A549 (cell line): ENCODE measurements at regions not wholly inside any gene's neighbourhood (a gene's known extent, or its start where the extent isn't known, plus 50 kb on each side); places are given as distances from the start of the nearest gene placed in this dataset.
A peak's percentile ranks its signal among the peaks of the same experiment; 100 is the strongest.

Experiments
- ATAC-seq, 2 experiments: fragments of 200-7000 bp in 1 of 2; fragments of >200 bp in 1 of 2; cut with Nextera tagmentation in 1 of 2; cut with Tn5 transposase in 1 of 2; 3 replicates each; pipeline versions ENCODE4 v1.8.0 to v1.9.1; 2018 to 2020; ENCODE audit warnings: mild to moderate bottlenecking in 1 of 2, moderate library complexity in 1 of 2
- CTCF ChIA-PET: fragments of 300-600 bp; sonication (Branson Sonifier 250); formaldehyde crosslinking; extraction: SDS; loops from one replicate; lab custom pipeline; 2021; ENCODE audit warnings: antibody characterized with exemption, inconsistent platforms; lab: Yijun Ruan, JAX
- POLR2A ChIA-PET: fragments of 350-600 bp; formaldehyde crosslinking; extraction: SDS; loops from one replicate; lab custom pipeline; 2021; ENCODE audit warnings: antibody characterized with exemption, inconsistent platforms; lab: Yijun Ruan, JAX
- DNase-seq, 2 experiments: peaks; one replicate each; pipeline versions ENCODE4 v3.0.0 to v3.0.0-alpha.2; 2011 to 2016; ENCODE audit warnings: low read depth in 1 of 2, low spot score in 1 of 2
- FAIRE-seq: peaks from 2 replicates; lab custom pipeline; 2011; peaks lifted over from hg19 to GRCh38; lab: Jason Lieb, UNC
- H3K27ac ChIP-seq, 2 experiments: fragments of >200 bp; sonication (Bioruptor Twin); formaldehyde crosslinking; 3 replicates each; pipeline ENCODE4 v1.5.1; 2016 to 2017
- H3K4me1 ChIP-seq: fragments of >200 bp; sonication (Bioruptor Twin); formaldehyde crosslinking; 3 replicates; pipeline ENCODE4 v1.6.1; 2016
- H3K4me2 ChIP-seq: fragments of >200 bp; sonication (Bioruptor Twin); formaldehyde crosslinking; 3 replicates; pipeline ENCODE4 v1.6.1; 2016
- H3K4me3 ChIP-seq: fragments of >200 bp; sonication (Bioruptor Twin); formaldehyde crosslinking; 3 replicates; pipeline ENCODE4 v1.5.1; 2016
- H3K9me3 ChIP-seq: fragments of >200 bp; sonication (Bioruptor Twin); formaldehyde crosslinking; 3 replicates; pipeline ENCODE4 v1.6.1; 2016
- BHLHE40 ChIP-seq: IDR thresholded peaks from 2 replicates; pipeline ENCODE4 v1.6.1; 2012; ENCODE audit warnings: low read depth, low read length, inconsistent platforms
- CBX2 ChIP-seq: fragments of 200-600 bp; sonication (generic); IDR thresholded peaks from 2 replicates; pipeline ENCODE4 v1.6.1; 2016; ENCODE audit warnings: low read depth, mild to moderate bottlenecking, borderline replicate concordance
- CEBPB ChIP-seq, 2 experiments: fragments of >200 bp in 1 of 2; sonication (Bioruptor Twin) in 1 of 2; formaldehyde crosslinking in 1 of 2; IDR thresholded peaks; 2 replicates each; pipeline ENCODE4 v1.6.1; 2012 to 2016
- CHD2 ChIP-seq: fragments of 150-350 bp; IDR thresholded peaks from 2 replicates; pipeline ENCODE4 v1.6.1; 2014; ENCODE audit warnings: low read length; ENCODE audit not compliant: partially characterized antibody
- E2F6 ChIP-seq: IDR thresholded peaks from 2 replicates; pipeline ENCODE4 v1.6.1; 2012; ENCODE audit warnings: low read depth, borderline replicate concordance
- EHF ChIP-seq: fragments of 250-450 bp; sonication (Bioruptor Pico); IDR thresholded peaks from 2 replicates; pipeline ENCODE4 v1.5.0; 2020; ENCODE audit warnings: mild to moderate bottlenecking
- EHMT2 ChIP-seq: fragments of 200-600 bp; sonication (generic); IDR thresholded peaks from 2 replicates; pipeline ENCODE4 v1.6.1; 2016; ENCODE audit warnings: antibody characterized with exemption, low read depth, mild to moderate bottlenecking, moderate library complexity
- ESRRA ChIP-seq: fragments of 150-350 bp; IDR thresholded peaks from 2 replicates; pipeline ENCODE4 v1.6.1; 2014; ENCODE audit warnings: mild to moderate bottlenecking, low read length, borderline replicate concordance
- FOSB ChIP-seq: fragments of 250-450 bp; sonication (Bioruptor Pico); IDR thresholded peaks from 2 replicates; pipeline ENCODE4 v1.5.0; 2020; ENCODE audit warnings: mild to moderate bottlenecking, moderate library complexity
- FOSL2 ChIP-seq, 2 experiments: fragments of 450-650 bp in 1 of 2; fragments of >200 bp in 1 of 2; sonication (Bioruptor Twin) in 1 of 2; formaldehyde crosslinking; IDR thresholded peaks; 2 replicates each; pipeline versions ENCODE4 v1.5.0 to v1.6.1; 2016 to 2020; ENCODE audit warnings: mild to moderate bottlenecking in 1 of 2, moderate library complexity in 1 of 2
- FOXS1 ChIP-seq: fragments of 250-450 bp; sonication (Bioruptor Pico); IDR thresholded peaks from 2 replicates; pipeline ENCODE4 v1.5.0; 2020; ENCODE audit warnings: mild to moderate bottlenecking, moderate library complexity
- HOXA7 ChIP-seq: fragments of 250-450 bp; sonication (Bioruptor Pico); IDR thresholded peaks from 2 replicates; pipeline ENCODE4 v1.5.0; 2020; ENCODE audit warnings: mild to moderate bottlenecking, moderate library complexity
- JUN ChIP-seq, 2 experiments: fragments of >200 bp; sonication (Bioruptor Twin); formaldehyde crosslinking; IDR thresholded peaks; 2 replicates in 1 of 2; 3 replicates in 1 of 2; pipeline ENCODE4 v1.6.1; 2016 to 2017
- KDM5A ChIP-seq: fragments of 200-600 bp; sonication (generic); IDR thresholded peaks from 2 replicates; pipeline ENCODE4 v1.6.1; 2016; ENCODE audit warnings: antibody characterized with exemption, mild to moderate bottlenecking
- MAFK ChIP-seq: fragments of 450-650 bp; IDR thresholded peaks from 2 replicates; pipeline ENCODE4 v1.6.1; 2014; ENCODE audit not compliant: partially characterized antibody
- MAX ChIP-seq: IDR thresholded peaks from 2 replicates; pipeline ENCODE4 v1.6.1; 2012
- MYC ChIP-seq: IDR thresholded peaks from 2 replicates; pipeline ENCODE4 v1.6.1; 2012; ENCODE audit warnings: mild to moderate bottlenecking, inconsistent platforms, low read length, improper control_type of control experiment, borderline replicate concordance
- NR3C1 ChIP-seq: fragments of >200 bp; sonication (Bioruptor Twin); formaldehyde crosslinking; IDR thresholded peaks from 3 replicates; pipeline ENCODE4 v1.6.1; 2017
- PHF8 ChIP-seq: fragments of 200-600 bp; sonication (generic); IDR thresholded peaks from 2 replicates; pipeline ENCODE4 v1.6.1; 2016; ENCODE audit warnings: low read depth, mild to moderate bottlenecking, antibody characterized with exemption, moderate library complexity, borderline replicate concordance
- POLR2A ChIP-seq: IDR thresholded peaks from 2 replicates; pipeline ENCODE4 v1.6.1; 2012; ENCODE audit warnings: mild to moderate bottlenecking, low read length
- POLR2AphosphoS2 ChIP-seq: conservative IDR thresholded peaks from 2 replicates; pipeline ENCODE4 v1.6.1; 2012; ENCODE audit warnings: low read length, improper control_type of control experiment, inconsistent platforms
- RARB ChIP-seq: fragments of 250-450 bp; sonication (Bioruptor Pico); IDR thresholded peaks from 2 replicates; pipeline ENCODE4 v1.8.0; 2021; ENCODE audit warnings: mild to moderate bottlenecking, moderate library complexity
- REST ChIP-seq: fragments of 200-600 bp; sonication (generic); IDR thresholded peaks from 2 replicates; pipeline ENCODE4 v1.6.1; 2016; ENCODE audit warnings: antibody characterized with exemption, mild to moderate bottlenecking, moderate library complexity
- RNF2 ChIP-seq: fragments of 200-600 bp; sonication (generic); IDR thresholded peaks from 2 replicates; pipeline ENCODE4 v1.6.1; 2016; ENCODE audit warnings: low read depth, mild to moderate bottlenecking, antibody characterized with exemption, moderate library complexity, borderline replicate concordance
- SMC3 ChIP-seq: fragments of >200 bp; sonication (Bioruptor Twin); formaldehyde crosslinking; IDR thresholded peaks from 3 replicates; pipeline ENCODE4 v1.6.1; 2018; ENCODE audit warnings: inconsistent platforms
- SREBF2 ChIP-seq: fragments of 450-650 bp; IDR thresholded peaks from 2 replicates; pipeline ENCODE4 v1.6.1; 2014; ENCODE audit warnings: mild to moderate bottlenecking, moderate library complexity
- TP53 ChIP-seq: fragments of 250-450 bp; sonication (Bioruptor Pico); IDR thresholded peaks from 2 replicates; pipeline ENCODE4 v1.5.0; 2021; ENCODE audit warnings: mild to moderate bottlenecking, moderate library complexity
- ZFP36 ChIP-seq: fragments of 450-650 bp; IDR thresholded peaks from 2 replicates; pipeline ENCODE4 v1.6.1; 2014; ENCODE audit warnings: borderline replicate concordance; ENCODE audit not compliant: partially characterized antibody
- WGBS: methylation state at CpG from one replicate; pipeline ENCODE4 v1.1.6; 2017; ENCODE audit errors: missing lambda C conversion rate; 5-methylcytosine and 5-hydroxymethylcytosine counted together

- ChIA-PET POLR2A (no interaction called here), CTCF (interaction anchor here (1.3 kb wide), 1 partner anchor 18 kb away, joined by 3 read pairs; no protein-coding TSS in a partner anchor)
- no peak for TF ChIP-seq BHLHE40
- no peak for TF ChIP-seq EHMT2
- Histone ChIP-seq H3K4me2 (no peak overlapping the region), H3K4me1 (peaks cover 8% of the 10 kb centered on the region; the same call in 1 of the 3 replicates), H3K4me3 (no peak overlapping the region), H3K9me3 (peaks cover 4% of the 10 kb centered on the region; the same call in 1 of the 3 replicates), H3K27ac (no peak overlapping the region)
- no peak for DNase-seq
- 60% methylated on average over 4 of the region's 4 CpGs for WGBS
- no peak for ATAC-seq
- no peak for FAIRE-seq
These were observed 562.8 kb upstream of the BTBD3 start for GRCh38 chr20:11354846-11355245.

GRCh38 chr20:11355345-11355744 lies 562.3 kb upstream of the BTBD3 start:
- ATAC-seq (no peak), FAIRE-seq (no peak), DNase-seq (no peak)
- Histone ChIP-seq H3K4me3 (no peak overlapping the region), H3K4me1 (peaks cover 3% of the 10 kb centered on the region; the same call in 1 of the 3 replicates), H3K27ac (no peak overlapping the region), H3K9me3 (peaks cover 6% of the 10 kb centered on the region; the same call in 1 of the 3 replicates), H3K4me2 (no peak overlapping the region)
- no peak for TF ChIP-seq TP53 (CRISPR knock-in tag)
- no peak for TF ChIP-seq FOSB (CRISPR knock-in tag)
- no peak for TF ChIP-seq PHF8
- 74% methylated on average over 3 of the region's 3 CpGs for WGBS
- ChIA-PET CTCF (interaction anchor here (1.3 kb wide), 1 partner anchor 18 kb away, joined by 3 read pairs; no protein-coding TSS in a partner anchor), POLR2A (no interaction called here)

- no peak for TF ChIP-seq FOSB (CRISPR knock-in tag)
- TF ChIP-seq FOXS1 (CRISPR knock-in tag), result no peak
- TF ChIP-seq ZFP36, result no peak
- TF ChIP-seq ESRRA, result no peak
- TF ChIP-seq POLR2AphosphoS2, result no peak
- TF ChIP-seq KDM5A, result no peak
- no peak for TF ChIP-seq EHF
- TF ChIP-seq CBX2, result no peak
- TF ChIP-seq MYC, result no peak
- TF ChIP-seq RNF2, result no peak
- no peak for TF ChIP-seq MAFK
- TF ChIP-seq, all 56 proteins: peak for 0
- no peaks in the 10 kb centered on the region for H3K4me1 ChIP-seq
- CTCF ChIA-PET, result interaction anchor here (1.3 kb wide), 1 partner anchor 19 kb away, joined by 3 read pairs; no protein-coding TSS in a partner anchor
- ATAC-seq (no peak), DNase-seq (no peak), FAIRE-seq (no peak)
- H3K9me3 ChIP-seq, result peaks cover 6% of the 10 kb centered on the region; the same call in 1 of the 3 replicates
- no peak overlapping the region for H3K4me2 ChIP-seq
- H3K27ac ChIP-seq, result no peak overlapping the region
- no peak overlapping the region for H3K4me3 ChIP-seq
- POLR2A ChIA-PET, result no interaction called here
- WGBS, result 52% methylated on average over 3 of the region's 3 CpGs
These were observed 561.6 kb upstream of the BTBD3 start for GRCh38 chr20:11356061-11356460.

- 50% methylated on average over 3 of the region's 3 CpGs for WGBS
- ATAC-seq (no peak), DNase-seq (no peak), FAIRE-seq (peak; percentile 79)
- no peak overlapping the region for H3K27ac ChIP-seq
- no peak overlapping the region for H3K4me3 ChIP-seq
- no peak overlapping the region for H3K4me2 ChIP-seq
- no peaks in the 10 kb centered on the region for H3K4me1 ChIP-seq
- H3K9me3 ChIP-seq, result peaks cover 8% of the 10 kb centered on the region; the same call in 1 of the 3 replicates
- CTCF ChIA-PET, result no interaction called here
- TF ChIP-seq E2F6 (no peak), FOXS1 (CRISPR knock-in tag) (no peak), CBX2 (no peak), REST (no peak), FOSB (CRISPR knock-in tag) (no peak), POLR2A (no peak), NR3C1 (no peak), SMC3 (no peak), CHD2 (no peak), FOSL2 (IDR thresholded peaks at IDR 0.05) (no peak), FOSL2 (CRISPR knock-in tag; IDR thresholded peaks at IDR 0.05) (no peak), HOXA7 (CRISPR knock-in tag) (no peak), JUN (IDR thresholded peaks at IDR 0.05) (no peak), SREBF2 (no peak), RNF2 (no peak), CEBPB (IDR thresholded peaks at IDR 0.05) (no peak), RARB (no peak), MAX (no peak)
- POLR2A ChIA-PET, result no interaction called here
These were observed 555.2 kb upstream of the BTBD3 start for GRCh38 chr20:11362450-11362849.
